Activated naive CD8-positive, alpha-beta T cell treated with anti-CD3 and anti-CD28 coated beads, Interleukin-2, amount 10 ng/mL, durations not matched to agents 7 days and 5 days (primary cell): ENCODE measurements at regions not wholly inside any gene's neighbourhood (a gene's known extent, or its start where the extent isn't known, plus 50 kb on each side); places are given as distances from the start of the nearest gene placed in this dataset.
"Not testable (repeated sequence)": the region's sequence is repeated elsewhere in the genome, so short reads cannot be mapped to it uniquely, and the experiment has no call there.

Experiments
- ATAC-seq: fragments of 150-1000 bp; cut with Tn5 transposase; one replicate; pipeline ENCODE4 v1.10.0; 2021; ENCODE audit warnings: low read depth, moderate library complexity
- POLR2A ChIA-PET: fragments of 350-600 bp; sonication (Branson Sonifier 250); formaldehyde crosslinking; loops from one replicate; lab custom pipeline; 2021; ENCODE audit warnings: antibody characterized with exemption; lab: Charles Lee
- DNase-seq: peaks from one replicate; pipeline ENCODE4 v3.0.0; 2021
- H3K27ac Mint-ChIP-seq: one replicate; pipeline ENCODE4 v1.8.0; 2022; ENCODE audit warnings: mild to moderate bottlenecking, mixed read lengths
- H3K27me3 Mint-ChIP-seq: one replicate; pipeline ENCODE4 v1.8.0; 2022; ENCODE audit warnings: mild to moderate bottlenecking, moderate library complexity, mixed read lengths
- H3K36me3 Mint-ChIP-seq: one replicate; pipeline ENCODE4 v1.8.0; 2021; ENCODE audit warnings: mild to moderate bottlenecking, mixed read lengths
- H3K4me1 Mint-ChIP-seq: one replicate; pipeline ENCODE4 v1.8.0; 2021; ENCODE audit warnings: mixed read lengths
- H3K4me3 Mint-ChIP-seq: one replicate; pipeline ENCODE4 v1.8.0; 2022; ENCODE audit warnings: mild to moderate bottlenecking, moderate library complexity, mixed read lengths
- H3K9me3 Mint-ChIP-seq: one replicate; pipeline ENCODE4 v1.8.0; 2021; ENCODE audit warnings: mixed read lengths

- Mint-ChIP-seq H3K9me3 (no peaks in the 10 kb centered on the region), H3K36me3 (no peaks in the 10 kb centered on the region), H3K4me3 (no peak overlapping the region), H3K27me3 (peaks cover 20% of the 10 kb centered on the region), H3K27ac (no peak overlapping the region), H3K4me1 (peaks cover 3% of the 10 kb centered on the region)
- no peak for DNase-seq
- ATAC-seq = no peak
- POLR2A ChIA-PET = no interaction called here
Observed at GRCh38 chr10:6842722-6843121, 262.6 kb upstream of the PRKCQ start.

- Mint-ChIP-seq H3K4me1 (peaks cover 3% of the 10 kb centered on the region), H3K36me3 (no peaks in the 10 kb centered on the region), H3K27me3 (peaks cover 18% of the 10 kb centered on the region), H3K9me3 (no peaks in the 10 kb centered on the region), H3K4me3 (no peak overlapping the region), H3K27ac (no peak overlapping the region)
- POLR2A ChIA-PET = no interaction called here
- ATAC-seq = no peak
- DNase-seq = no peak
Observed at GRCh38 chr10:6841761-6842160, 261.7 kb upstream of the PRKCQ start.

- Mint-ChIP-seq H3K36me3 (no peaks in the 10 kb centered on the region), H3K4me1 (peaks cover 3% of the 10 kb centered on the region), H3K27ac (no peak overlapping the region), H3K9me3 (no peaks in the 10 kb centered on the region), H3K4me3 (no peak overlapping the region), H3K27me3 (peaks cover 15% of the 10 kb centered on the region)
- no peak for DNase-seq
- no peak for ATAC-seq
- POLR2A ChIA-PET = no interaction called here
Observed at GRCh38 chr10:6840766-6841165, 260.7 kb upstream of the PRKCQ start.

DNA sequence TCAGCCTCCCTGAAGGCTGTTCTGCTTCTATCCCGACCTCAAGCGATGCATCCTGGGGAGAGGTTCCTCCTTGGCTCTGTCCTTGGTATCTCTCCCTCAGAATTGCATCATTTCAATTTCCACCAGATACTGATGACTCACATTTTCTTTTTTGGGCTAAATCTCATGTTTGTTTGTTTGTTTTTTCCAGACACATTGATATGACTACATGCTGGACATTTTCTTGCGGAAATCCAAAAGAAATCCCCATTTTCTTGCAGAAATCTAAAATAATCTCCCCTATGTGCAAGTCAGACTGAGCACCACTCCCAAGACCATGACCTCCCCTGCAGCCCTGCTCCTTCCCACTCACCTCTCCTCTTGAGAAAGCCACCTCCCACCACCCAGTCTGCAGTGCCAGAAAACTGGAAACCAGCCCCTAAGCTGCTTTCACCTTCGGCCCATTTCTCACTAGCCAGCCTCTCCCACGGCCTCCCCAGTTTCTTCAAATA is 260.2 kb upstream of the PRKCQ start:
- no peak overlapping the region for H3K4me3 Mint-ChIP-seq
- DNase-seq = no peak
- H3K27me3 Mint-ChIP-seq = peaks cover 15% of the 10 kb centered on the region
- POLR2A ChIA-PET = no interaction called here
- H3K9me3 Mint-ChIP-seq = no peaks in the 10 kb centered on the region
- H3K4me1 Mint-ChIP-seq = peaks cover 3% of the 10 kb centered on the region
- no peak overlapping the region for H3K27ac Mint-ChIP-seq
- no peak for ATAC-seq
- H3K36me3 Mint-ChIP-seq = no peaks in the 10 kb centered on the region

GRCh38 chr10:6838118-6838517 is 258.0 kb upstream of the PRKCQ start:
- H3K4me1 Mint-ChIP-seq = no peaks in the 10 kb centered on the region
- ATAC-seq (no peak), DNase-seq (no peak)
- H3K9me3 Mint-ChIP-seq = no peaks in the 10 kb centered on the region
- no peak overlapping the region for H3K4me3 Mint-ChIP-seq
- H3K27ac Mint-ChIP-seq = no peak overlapping the region
- peaks cover 20% of the 10 kb centered on the region for H3K27me3 Mint-ChIP-seq
- POLR2A ChIA-PET = no interaction called here
- H3K36me3 Mint-ChIP-seq = no peaks in the 10 kb centered on the region

- POLR2A ChIA-PET = no interaction called here
- Mint-ChIP-seq H3K27ac (no peak overlapping the region), H3K4me3 (no peak overlapping the region), H3K4me1 (no peaks in the 10 kb centered on the region), H3K27me3 (peaks cover 19% of the 10 kb centered on the region), H3K9me3 (no peaks in the 10 kb centered on the region), H3K36me3 (no peaks in the 10 kb centered on the region)
- ATAC-seq = no peak
- no peak for DNase-seq
Observed at GRCh38 chr10:6833458-6834011, 253.5 kb upstream of the PRKCQ start.

DNA sequence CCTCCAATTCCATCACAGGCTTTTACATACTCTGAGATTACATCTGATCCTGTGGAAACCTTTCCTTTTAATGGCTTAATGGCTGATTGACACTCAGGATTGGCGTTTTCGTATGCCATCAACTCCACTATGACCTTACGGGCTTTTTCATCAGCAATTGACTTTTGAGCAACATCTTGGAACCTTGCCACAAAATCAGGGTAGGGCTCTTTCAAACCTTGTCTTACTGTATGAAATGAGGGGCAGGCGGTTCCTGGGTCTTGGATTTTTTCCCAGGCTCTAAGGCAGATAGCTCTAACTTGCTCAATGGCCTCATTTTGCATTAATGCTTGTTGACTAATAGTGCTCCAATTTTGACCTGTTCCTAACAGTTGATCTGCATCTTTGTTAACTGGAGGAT is 250.9 kb upstream of the PRKCQ start:
- H3K9me3 Mint-ChIP-seq, H3K4me3 Mint-ChIP-seq, ATAC-seq, H3K27ac Mint-ChIP-seq, H3K4me1 Mint-ChIP-seq, DNase-seq, H3K36me3 Mint-ChIP-seq, POLR2A ChIA-PET: not testable (repeated sequence)
- H3K27me3 Mint-ChIP-seq = peaks cover 19% of the 10 kb centered on the region

GRCh38 chr10:6824793-6825192 is 244.7 kb upstream of the PRKCQ start:
- H3K36me3 Mint-ChIP-seq, ATAC-seq, DNase-seq, H3K9me3 Mint-ChIP-seq, POLR2A ChIA-PET, H3K27ac Mint-ChIP-seq, H3K4me3 Mint-ChIP-seq, H3K27me3 Mint-ChIP-seq, H3K4me1 Mint-ChIP-seq: not testable (repeated sequence)

DNA sequence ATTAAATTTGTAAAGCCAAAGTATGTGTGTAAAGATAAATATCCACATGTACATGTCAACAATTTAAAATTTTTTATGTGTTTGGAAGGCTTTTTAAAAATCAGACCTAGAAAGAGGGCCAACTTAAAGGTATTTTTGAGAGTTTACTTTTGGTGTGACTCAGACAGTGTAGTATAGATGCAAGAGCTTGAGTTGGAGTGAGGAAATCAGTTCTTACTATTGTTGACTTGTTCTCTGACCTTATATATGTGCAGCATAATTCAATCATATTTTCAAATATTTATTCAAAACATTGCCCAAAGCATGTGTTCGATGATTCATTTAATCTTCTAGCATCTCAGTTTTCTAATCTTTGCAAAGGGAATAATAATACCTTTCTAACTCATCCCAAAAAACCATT is 243.7 kb upstream of the PRKCQ start:
- Mint-ChIP-seq H3K4me3 (no peak overlapping the region), H3K36me3 (no peaks in the 10 kb centered on the region), H3K27me3 (peaks cover 1% of the 10 kb centered on the region), H3K9me3 (no peaks in the 10 kb centered on the region), H3K4me1 (no peaks in the 10 kb centered on the region), H3K27ac (no peak overlapping the region)
- DNase-seq (no peak), ATAC-seq (no peak)
- POLR2A ChIA-PET = no interaction called here

- DNase-seq = no peak
- Mint-ChIP-seq H3K27me3 (peaks cover 11% of the 10 kb centered on the region), H3K9me3 (no peaks in the 10 kb centered on the region), H3K27ac (no peak overlapping the region), H3K4me3 (no peak overlapping the region), H3K36me3 (no peaks in the 10 kb centered on the region), H3K4me1 (no peaks in the 10 kb centered on the region)
- POLR2A ChIA-PET = no interaction called here
- no peak for ATAC-seq
Observed at GRCh38 chr10:6819301-6819700, 239.2 kb upstream of the PRKCQ start.

- H3K4me3 Mint-ChIP-seq = no peak overlapping the region
Observed at GRCh38 chr10:6817770-6818169, 237.7 kb upstream of the PRKCQ start.

DNA sequence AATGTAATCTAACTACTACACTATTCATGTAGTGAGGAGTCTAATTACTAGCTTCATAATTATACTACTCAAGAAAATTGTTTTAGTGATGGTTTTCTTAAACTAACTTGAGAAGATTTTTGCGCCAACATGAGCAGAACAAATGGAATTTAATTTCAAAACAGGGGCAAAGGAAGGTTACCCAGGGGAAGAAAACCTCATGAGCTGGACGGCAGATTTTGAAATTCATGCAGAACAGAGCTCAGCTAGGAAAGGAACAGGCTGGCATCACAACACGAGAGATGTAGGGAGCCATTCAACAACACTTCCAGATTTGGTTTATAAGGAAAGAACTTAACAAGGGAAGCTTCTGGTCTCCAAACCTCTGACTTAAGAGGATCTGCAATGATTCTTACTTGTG is 235.3 kb upstream of the PRKCQ start:
- DNase-seq (no peak), ATAC-seq (no peak)
- Mint-ChIP-seq H3K4me3 (no peak overlapping the region), H3K36me3 (no peaks in the 10 kb centered on the region), H3K9me3 (no peaks in the 10 kb centered on the region), H3K4me1 (no peaks in the 10 kb centered on the region), H3K27me3 (peaks cover 17% of the 10 kb centered on the region), H3K27ac (no peak overlapping the region)
- POLR2A ChIA-PET = no interaction called here

More at GRCh38 chr10:6817770-6818169, 237.7 kb upstream of the PRKCQ start:
- Mint-ChIP-seq H3K9me3 (no peaks in the 10 kb centered on the region), H3K27me3 (peaks cover 15% of the 10 kb centered on the region), H3K4me1 (no peaks in the 10 kb centered on the region), H3K36me3 (no peaks in the 10 kb centered on the region), H3K27ac (no peak overlapping the region)
- POLR2A ChIA-PET = no interaction called here
- DNase-seq (no peak), ATAC-seq (no peak)

DNA sequence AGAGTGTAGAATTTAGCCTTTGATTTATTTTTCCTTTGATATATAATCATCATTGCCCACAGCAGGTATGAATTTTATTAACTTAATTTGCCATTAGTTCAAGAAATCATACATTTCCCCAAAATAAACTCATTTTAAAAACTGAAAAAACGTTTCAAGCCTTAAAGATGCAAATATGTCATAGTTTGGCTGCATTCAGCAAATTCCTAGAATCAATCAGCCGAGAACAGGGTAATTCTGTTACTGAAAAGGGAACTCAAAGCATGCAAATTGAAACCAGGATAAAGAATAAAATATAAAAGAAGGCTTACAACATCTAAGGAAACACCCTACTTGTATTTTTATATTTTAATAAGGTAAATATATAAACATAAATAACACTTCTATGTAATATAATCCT is 233.8 kb upstream of the PRKCQ start:
- no peak overlapping the region for H3K4me3 Mint-ChIP-seq
- no peaks in the 10 kb centered on the region for H3K36me3 Mint-ChIP-seq
- no peaks in the 10 kb centered on the region for H3K4me1 Mint-ChIP-seq
- ATAC-seq = no peak
- DNase-seq = no peak
- POLR2A ChIA-PET = no interaction called here
- H3K27ac Mint-ChIP-seq = no peak overlapping the region
- H3K27me3 Mint-ChIP-seq = peaks cover 16% of the 10 kb centered on the region
- peaks cover 2% of the 10 kb centered on the region for H3K9me3 Mint-ChIP-seq

DNA sequence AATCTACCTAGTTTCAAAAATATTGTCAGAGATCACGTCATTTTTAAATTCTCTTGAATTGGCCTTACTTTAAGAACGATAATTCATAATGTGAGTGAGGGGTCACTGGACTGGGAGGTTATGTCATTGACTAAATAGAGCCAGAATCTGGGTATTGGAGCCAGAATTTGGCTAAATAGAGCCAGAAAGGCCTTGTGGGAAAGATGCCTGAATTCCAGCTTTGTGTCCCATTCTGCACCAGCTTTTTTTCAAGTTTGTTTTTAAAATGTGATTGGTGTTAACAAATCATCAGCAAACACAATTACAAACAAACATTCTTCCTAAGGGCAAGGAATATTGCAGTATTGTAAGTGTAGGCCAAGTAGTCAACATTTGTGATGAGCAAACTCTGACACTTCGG is 233.2 kb upstream of the PRKCQ start:
- Mint-ChIP-seq H3K27ac (no peak overlapping the region), H3K4me3 (no peak overlapping the region), H3K27me3 (peaks cover 18% of the 10 kb centered on the region), H3K4me1 (no peaks in the 10 kb centered on the region), H3K36me3 (no peaks in the 10 kb centered on the region), H3K9me3 (peaks cover 2% of the 10 kb centered on the region)
- no peak for ATAC-seq
- no peak for DNase-seq
- POLR2A ChIA-PET = no interaction called here

DNA sequence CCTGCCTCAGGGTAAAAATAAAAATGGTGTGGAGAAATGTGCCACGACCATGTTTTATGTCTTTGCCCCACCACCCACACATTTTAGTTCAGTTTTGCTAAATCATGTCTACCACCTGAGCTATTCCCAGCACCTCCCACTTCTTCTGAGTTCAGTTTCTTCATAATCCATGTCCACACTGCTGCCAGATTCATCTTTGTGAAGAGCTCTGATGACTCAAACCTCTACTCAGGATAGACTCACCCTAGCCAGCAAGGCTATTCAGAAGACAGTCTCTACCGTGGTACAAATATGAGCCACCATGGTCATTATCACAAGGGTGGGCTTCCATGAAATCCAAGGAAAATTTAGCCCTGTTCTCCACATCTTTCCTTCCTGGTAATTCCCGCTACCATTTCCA is 231.1 kb upstream of the PRKCQ start:
- Mint-ChIP-seq H3K9me3 (peaks cover 3% of the 10 kb centered on the region), H3K36me3 (no peaks in the 10 kb centered on the region), H3K4me1 (no peaks in the 10 kb centered on the region), H3K27ac (no peak overlapping the region), H3K27me3 (peaks cover 17% of the 10 kb centered on the region), H3K4me3 (no peak overlapping the region)
- ATAC-seq (no peak), DNase-seq (no peak)
- POLR2A ChIA-PET = no interaction called here
